ENCODE measurements at regions not wholly inside any gene's neighbourhood (a gene's known extent, or its start where the extent isn't known, plus 50 kb on each side); places are given as distances from the start of the nearest gene placed in this dataset.
"Not testable (repeated sequence)": the region's sequence is repeated elsewhere in the genome, so short reads cannot be mapped to it uniquely, and the experiment has no call there.

DNA sequence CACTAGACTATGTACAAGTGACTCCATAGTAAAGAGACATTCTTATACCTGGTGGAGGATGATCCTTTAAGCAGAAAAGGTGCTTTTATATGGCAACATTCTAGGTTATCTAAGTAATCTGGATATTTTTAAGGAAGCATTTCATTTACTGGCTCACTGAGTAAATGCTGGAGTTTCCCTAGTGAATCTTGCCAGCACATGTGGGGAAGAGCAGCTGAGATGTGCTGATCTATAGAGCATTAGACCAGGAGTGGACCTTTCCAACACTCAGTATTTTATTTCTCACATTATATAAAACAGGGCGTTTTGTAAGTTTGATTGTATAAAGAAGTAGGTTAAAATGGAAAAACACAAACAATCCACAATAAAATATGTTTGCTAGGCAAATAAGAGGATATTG is 478.5 kb downstream of the ATP23 start:
- Histone ChIP-seq H3K27me3 (ENCODE audit: control insufficient read depth in 2 of 2, insufficient read depth in 1 of 2, low read length in 1 of 2) (no peaks in the 10 kb centered on the region), H3K4me3 (ENCODE audit: low read length in 2 of 2) (no peak overlapping the region), H3K36me3 (ENCODE audit: control insufficient read depth in 2 of 2, insufficient read depth in 2 of 2, low read length in 1 of 2) (no peaks in the 10 kb centered on the region), H3K4me1 (ENCODE audit: control insufficient read depth in 2 of 2, insufficient read depth in 2 of 2, low read length in 2 of 2) (peaks cover 0 to 3% of the 10 kb centered on the region in 2 donors), H3K27ac (ENCODE audit: low read depth in 1 of 2, low read length in 1 of 2) (peak overlapping the region in 1 of 2 donors; percentile 70), H3K9me3 (ENCODE audit: control insufficient read depth in 2 of 2, insufficient read depth in 1 of 2, low read length in 1 of 2) (no peaks in the 10 kb centered on the region)
- peak in 1 of 9 donors; percentile 12 for DNase-seq (ENCODE audit: low read depth in 6 of 9, low spot score in 9 of 9)
- WGBS, result 86% methylated on average over 1 of the region's 1 CpG

DNA sequence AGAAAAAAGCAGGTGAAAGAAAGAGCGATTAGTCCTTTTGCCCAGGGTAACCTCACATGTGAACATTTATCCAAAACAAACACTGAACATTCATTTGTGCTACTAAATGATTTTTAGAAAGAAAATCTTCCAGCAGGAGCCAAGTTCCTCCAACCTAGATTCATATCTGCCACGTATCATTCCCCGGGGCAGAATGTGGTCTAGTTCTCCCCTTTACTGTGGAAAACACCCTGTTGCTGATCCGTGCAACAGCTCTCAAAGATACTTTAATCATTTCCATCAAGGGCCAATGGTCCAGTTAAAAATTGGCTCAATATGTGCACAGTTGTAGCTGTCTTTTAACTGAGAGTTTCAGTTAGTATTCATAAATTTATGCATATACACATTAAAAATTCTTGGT is 479.1 kb downstream of the ATP23 start:
- peak overlapping the region in 1 of 2 donors; percentile 70 for H3K27ac ChIP-seq (ENCODE audit: low read depth in 1 of 2, low read length in 1 of 2)
- WGBS, result 75% methylated on average over 4 of the region's 4 CpGs
- H3K4me3 ChIP-seq (ENCODE audit: low read length in 2 of 2), result no peak overlapping the region
- H3K36me3 ChIP-seq (ENCODE audit: control insufficient read depth in 2 of 2, insufficient read depth in 2 of 2, low read length in 1 of 2), result no peaks in the 10 kb centered on the region
- no peaks in the 10 kb centered on the region for H3K27me3 ChIP-seq (ENCODE audit: control insufficient read depth in 2 of 2, insufficient read depth in 1 of 2, low read length in 1 of 2)
- peak in 1 of 9 donors; percentile 5 for DNase-seq (ENCODE audit: low read depth in 6 of 9, low spot score in 9 of 9)
- H3K9me3 ChIP-seq (ENCODE audit: control insufficient read depth in 2 of 2, insufficient read depth in 1 of 2, low read length in 1 of 2), result no peaks in the 10 kb centered on the region
- H3K4me1 ChIP-seq (ENCODE audit: control insufficient read depth in 2 of 2, insufficient read depth in 2 of 2, low read length in 2 of 2), result peaks cover 0 to 3% of the 10 kb centered on the region in 2 donors

DNA sequence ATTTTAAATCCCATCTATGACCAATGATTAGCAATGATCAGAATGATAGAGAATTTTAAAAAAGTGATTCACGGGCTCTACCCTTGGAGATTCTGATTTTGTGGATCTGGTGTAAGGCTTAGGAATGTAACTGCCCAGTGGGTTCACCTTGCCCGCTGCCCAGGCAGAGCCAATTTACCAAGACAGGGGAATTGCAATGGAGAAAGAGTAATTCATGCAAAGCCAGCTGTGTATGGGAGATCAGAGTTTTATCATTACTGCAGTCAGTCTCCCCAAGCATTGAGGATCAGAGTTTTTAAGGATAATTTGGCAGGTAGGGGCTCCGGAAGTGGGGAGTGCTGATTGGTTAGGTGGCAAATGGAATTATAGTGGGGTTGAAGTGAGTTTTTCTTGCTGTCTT is 480.6 kb downstream of the ATP23 start:
- Histone ChIP-seq H3K4me3 (ENCODE audit: low read length in 2 of 2) (no peak overlapping the region), H3K9me3 (ENCODE audit: control insufficient read depth in 2 of 2, insufficient read depth in 1 of 2, low read length in 1 of 2) (no peaks in the 10 kb centered on the region), H3K36me3 (ENCODE audit: control insufficient read depth in 2 of 2, insufficient read depth in 2 of 2, low read length in 1 of 2) (no peaks in the 10 kb centered on the region), H3K4me1 (ENCODE audit: control insufficient read depth in 2 of 2, insufficient read depth in 2 of 2, low read length in 2 of 2) (peaks cover 0 to 5% of the 10 kb centered on the region in 2 donors), H3K27me3 (ENCODE audit: control insufficient read depth in 2 of 2, insufficient read depth in 1 of 2, low read length in 1 of 2) (no peaks in the 10 kb centered on the region), H3K27ac (ENCODE audit: low read depth in 1 of 2, low read length in 1 of 2) (no peak overlapping the region)
- WGBS, result 82% methylated on average over 3 of the region's 3 CpGs
- DNase-seq (ENCODE audit: low read depth in 6 of 9, low spot score in 9 of 9), result no peak

DNA sequence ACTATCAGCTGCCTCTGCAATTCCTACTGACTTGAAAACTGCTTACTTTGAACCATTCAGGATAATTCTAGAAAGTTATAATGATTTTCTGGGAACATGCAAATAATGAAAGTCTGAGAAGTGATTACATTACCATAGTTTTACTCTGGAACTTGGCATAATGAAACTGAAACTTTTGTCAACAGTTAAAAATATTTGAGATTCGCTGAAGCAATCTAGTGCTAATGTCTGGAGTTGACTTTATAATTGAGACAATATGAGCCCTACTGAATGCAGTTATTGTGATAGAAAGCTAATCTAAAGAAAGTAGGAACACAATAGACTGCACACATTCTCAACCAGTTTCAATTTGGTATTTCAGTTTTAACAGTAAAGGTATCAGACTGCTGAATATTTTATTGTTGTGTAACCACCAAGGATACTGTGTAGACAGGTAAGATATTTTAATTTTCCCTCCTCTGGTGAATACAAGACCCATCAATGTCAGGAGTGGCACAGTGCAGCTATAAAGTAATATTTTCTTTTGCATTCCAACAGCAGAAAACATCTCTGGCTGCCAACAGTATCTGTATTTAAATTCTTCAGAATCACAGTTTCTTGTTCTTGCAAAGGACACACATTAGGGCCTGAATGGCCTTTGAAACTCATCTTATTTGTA is 483.5 kb downstream of the ATP23 start:
- H3K36me3 ChIP-seq (ENCODE audit: control insufficient read depth in 2 of 2, insufficient read depth in 2 of 2, low read length in 1 of 2), result no peaks in the 10 kb centered on the region
- no peaks in the 10 kb centered on the region for H3K27me3 ChIP-seq (ENCODE audit: control insufficient read depth in 2 of 2, insufficient read depth in 1 of 2, low read length in 1 of 2)
- no peak for DNase-seq (ENCODE audit: low read depth in 6 of 9, low spot score in 9 of 9)
- peaks cover 0 to 2% of the 10 kb centered on the region in 2 donors for H3K4me1 ChIP-seq (ENCODE audit: control insufficient read depth in 2 of 2, insufficient read depth in 2 of 2, low read length in 2 of 2)
- H3K27ac ChIP-seq (ENCODE audit: low read depth in 1 of 2, low read length in 1 of 2), result peak overlapping the region in 1 of 2 donors; percentile 3
- no peaks in the 10 kb centered on the region for H3K9me3 ChIP-seq (ENCODE audit: control insufficient read depth in 2 of 2, insufficient read depth in 1 of 2, low read length in 1 of 2)
- H3K4me3 ChIP-seq (ENCODE audit: low read length in 2 of 2), result no peak overlapping the region
- 82% methylated on average over 1 of the region's 1 CpG for WGBS

DNA sequence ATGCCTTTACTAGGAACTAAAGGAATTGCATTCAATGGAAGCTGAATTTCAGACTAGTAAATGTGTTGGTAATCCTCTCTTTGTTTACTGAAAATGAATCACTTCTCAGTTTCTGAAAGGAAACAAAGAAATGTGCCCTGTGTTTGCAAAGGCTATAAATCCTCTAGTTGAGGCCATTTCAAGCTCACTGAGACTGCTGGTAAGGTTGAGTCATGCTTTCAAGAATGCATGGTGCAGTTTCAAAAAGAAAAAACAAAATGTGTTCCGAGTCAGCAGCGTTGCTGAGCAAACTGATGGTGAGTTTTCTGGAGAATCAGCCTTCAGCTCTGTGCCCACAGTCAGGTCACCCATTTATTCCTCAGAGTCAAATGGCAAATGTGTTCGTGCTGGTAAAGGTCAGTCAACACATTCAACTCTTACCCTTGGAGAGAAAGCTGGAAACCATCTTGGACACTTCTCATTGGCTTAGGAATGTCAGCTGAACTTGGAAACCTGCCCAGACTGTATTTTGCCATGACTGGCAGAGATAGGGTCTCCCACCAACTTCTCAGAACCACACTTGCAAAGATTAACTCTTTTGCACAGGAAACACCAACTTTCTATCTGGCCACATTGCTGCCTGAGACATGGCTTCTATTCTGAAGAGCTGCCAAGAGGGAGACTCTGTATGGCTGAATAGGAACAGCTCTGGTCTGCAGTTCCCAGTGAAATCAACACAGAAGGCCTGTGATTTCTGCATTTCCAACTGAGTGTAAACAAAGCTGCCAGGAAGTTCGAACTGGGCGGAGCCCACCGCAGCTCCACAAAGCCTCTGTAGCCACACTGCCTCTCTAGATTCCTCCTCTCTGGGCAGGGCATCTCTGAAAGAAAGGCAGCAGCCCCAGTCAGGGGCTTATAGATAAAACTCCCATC is 484.4 kb downstream of the ATP23 start:
- Histone ChIP-seq H3K4me3 (ENCODE audit: low read length in 2 of 2) (no peak overlapping the region), H3K27ac (ENCODE audit: low read depth in 1 of 2, low read length in 1 of 2) (peak overlapping the region; percentile 11 to 47), H3K27me3 (ENCODE audit: control insufficient read depth in 2 of 2, insufficient read depth in 1 of 2, low read length in 1 of 2) (no peaks in the 10 kb centered on the region), H3K9me3 (ENCODE audit: control insufficient read depth in 2 of 2, insufficient read depth in 1 of 2, low read length in 1 of 2) (no peaks in the 10 kb centered on the region), H3K36me3 (ENCODE audit: control insufficient read depth in 2 of 2, insufficient read depth in 2 of 2, low read length in 1 of 2) (no peaks in the 10 kb centered on the region), H3K4me1 (ENCODE audit: control insufficient read depth in 2 of 2, insufficient read depth in 2 of 2, low read length in 2 of 2) (peaks cover 0 to 2% of the 10 kb centered on the region in 2 donors)
- DNase-seq (ENCODE audit: low read depth in 6 of 9, low spot score in 9 of 9), result no peak
- WGBS, result 53% methylated on average over 6 of the region's 6 CpGs

DNA sequence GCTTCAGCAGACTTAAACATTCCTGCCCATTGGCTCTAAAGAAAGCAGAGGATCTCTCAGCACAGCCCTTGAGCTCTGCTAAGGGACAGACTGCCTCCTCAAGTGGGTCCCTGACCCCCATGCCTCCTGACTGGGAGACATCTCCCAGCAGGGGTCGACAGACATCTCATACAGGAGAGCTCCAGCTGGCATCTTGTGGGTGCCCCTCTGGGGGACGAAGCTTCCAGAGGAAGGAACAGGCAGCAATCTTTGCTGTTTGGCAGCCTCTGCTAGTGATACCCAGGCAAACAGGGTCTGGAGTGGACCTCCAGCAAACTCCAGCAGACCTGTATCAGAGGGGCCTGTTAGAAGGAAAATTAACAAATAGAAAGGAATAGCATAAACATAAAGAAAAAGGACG is 485.1 kb downstream of the ATP23 start:
- not testable (repeated sequence) for H3K4me3 ChIP-seq (ENCODE audit: low read length in 2 of 2); H3K4me1 ChIP-seq (ENCODE audit: control insufficient read depth in 2 of 2, insufficient read depth in 2 of 2, low read length in 2 of 2); DNase-seq (ENCODE audit: low read depth in 6 of 9, low spot score in 9 of 9); H3K36me3 ChIP-seq (ENCODE audit: control insufficient read depth in 2 of 2, insufficient read depth in 2 of 2, low read length in 1 of 2); H3K27ac ChIP-seq (ENCODE audit: low read depth in 1 of 2, low read length in 1 of 2); H3K9me3 ChIP-seq (ENCODE audit: control insufficient read depth in 2 of 2, insufficient read depth in 1 of 2, low read length in 1 of 2); H3K27me3 ChIP-seq (ENCODE audit: control insufficient read depth in 2 of 2, insufficient read depth in 1 of 2, low read length in 1 of 2)
- 72% methylated on average over 3 of the region's 3 CpGs for WGBS

DNA sequence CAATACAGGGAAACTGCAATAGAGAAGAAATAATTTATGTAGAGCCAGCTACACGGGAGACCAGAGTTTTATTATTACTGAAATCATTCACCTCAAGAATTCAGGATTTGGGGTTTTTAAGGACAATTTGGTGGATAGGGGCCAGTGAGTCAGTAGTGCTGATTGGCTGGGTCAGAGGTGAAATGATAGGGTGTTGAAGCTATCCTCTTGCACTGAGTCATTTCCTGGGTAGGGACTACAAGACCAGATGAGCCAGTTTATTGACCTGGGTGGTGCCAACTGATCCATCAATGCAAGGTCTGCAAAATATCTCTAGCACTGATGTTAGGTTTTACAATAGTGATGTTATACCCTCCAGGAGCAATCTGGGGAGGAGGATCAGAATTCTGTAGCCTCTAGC is 486.3 kb downstream of the LRIG3 start:
- no peaks in the 10 kb centered on the region for H3K4me1 ChIP-seq (ENCODE audit: control insufficient read depth in 2 of 2, insufficient read depth in 2 of 2, low read length in 2 of 2)
- 92% methylated on average over 1 of the region's 1 CpG for WGBS
- no peaks in the 10 kb centered on the region for H3K36me3 ChIP-seq (ENCODE audit: control insufficient read depth in 2 of 2, insufficient read depth in 2 of 2, low read length in 1 of 2)
- H3K27ac ChIP-seq (ENCODE audit: low read depth in 1 of 2, low read length in 1 of 2), result no peak overlapping the region
- no peaks in the 10 kb centered on the region for H3K9me3 ChIP-seq (ENCODE audit: control insufficient read depth in 2 of 2, insufficient read depth in 1 of 2, low read length in 1 of 2)
- H3K27me3 ChIP-seq (ENCODE audit: control insufficient read depth in 2 of 2, insufficient read depth in 1 of 2, low read length in 1 of 2), result no peaks in the 10 kb centered on the region
- no peak for DNase-seq (ENCODE audit: low read depth in 6 of 9, low spot score in 9 of 9)
- H3K4me3 ChIP-seq (ENCODE audit: low read length in 2 of 2), result no peak overlapping the region

DNA sequence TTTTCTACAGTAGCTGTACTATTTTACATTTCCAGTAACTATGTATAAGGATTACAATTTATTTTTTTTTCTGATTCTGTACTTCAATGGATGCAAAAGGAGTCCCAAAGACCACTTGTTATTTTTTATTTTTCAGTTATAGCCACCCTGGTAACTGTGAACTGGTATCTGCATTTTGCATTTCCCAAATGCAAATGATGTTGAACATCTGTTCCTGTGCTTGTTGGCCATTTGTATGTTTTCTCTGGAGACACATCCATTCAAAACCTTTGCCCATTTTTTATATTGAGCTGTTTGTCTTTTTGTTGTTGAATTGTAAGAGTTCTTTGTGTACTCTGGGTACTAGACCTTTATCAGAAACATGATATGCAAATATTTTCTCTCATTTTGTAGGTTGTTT is 485.6 kb downstream of the LRIG3 start:
- Histone ChIP-seq H3K4me3 (ENCODE audit: low read length in 2 of 2) (no peak overlapping the region), H3K4me1 (ENCODE audit: control insufficient read depth in 2 of 2, insufficient read depth in 2 of 2, low read length in 2 of 2) (no peaks in the 10 kb centered on the region), H3K27ac (ENCODE audit: low read depth in 1 of 2, low read length in 1 of 2) (no peak overlapping the region), H3K36me3 (ENCODE audit: control insufficient read depth in 2 of 2, insufficient read depth in 2 of 2, low read length in 1 of 2) (no peaks in the 10 kb centered on the region), H3K27me3 (ENCODE audit: control insufficient read depth in 2 of 2, insufficient read depth in 1 of 2, low read length in 1 of 2) (no peaks in the 10 kb centered on the region), H3K9me3 (ENCODE audit: control insufficient read depth in 2 of 2, insufficient read depth in 1 of 2, low read length in 1 of 2) (no peaks in the 10 kb centered on the region)
- no peak for DNase-seq (ENCODE audit: low read depth in 6 of 9, low spot score in 9 of 9)

DNA sequence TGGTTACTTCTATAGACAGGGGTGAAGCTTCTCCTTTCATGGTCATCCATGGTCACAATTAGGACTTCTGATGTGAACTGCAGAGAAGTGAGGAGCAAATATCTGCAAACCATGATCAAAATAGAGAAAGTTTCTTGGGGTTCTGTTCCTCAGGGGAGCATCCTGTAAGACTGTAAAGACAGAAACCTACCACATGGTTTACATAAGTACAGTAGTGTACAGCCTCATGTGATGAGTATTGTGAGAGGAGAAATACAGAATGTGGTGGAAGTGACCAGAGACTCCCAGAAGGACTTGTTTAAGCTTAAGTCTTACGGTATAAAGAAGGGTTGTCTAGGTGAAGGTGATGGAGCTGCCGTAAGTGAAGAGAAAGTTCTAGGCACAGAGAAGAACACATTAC is 484.7 kb downstream of the LRIG3 start:
- Histone ChIP-seq H3K36me3 (ENCODE audit: control insufficient read depth in 2 of 2, insufficient read depth in 2 of 2, low read length in 1 of 2) (no peaks in the 10 kb centered on the region), H3K4me3 (ENCODE audit: low read length in 2 of 2) (no peak overlapping the region), H3K4me1 (ENCODE audit: control insufficient read depth in 2 of 2, insufficient read depth in 2 of 2, low read length in 2 of 2) (no peaks in the 10 kb centered on the region), H3K27ac (ENCODE audit: low read depth in 1 of 2, low read length in 1 of 2) (no peak overlapping the region), H3K9me3 (ENCODE audit: control insufficient read depth in 2 of 2, insufficient read depth in 1 of 2, low read length in 1 of 2) (no peaks in the 10 kb centered on the region), H3K27me3 (ENCODE audit: control insufficient read depth in 2 of 2, insufficient read depth in 1 of 2, low read length in 1 of 2) (no peaks in the 10 kb centered on the region)
- no peak for DNase-seq (ENCODE audit: low read depth in 6 of 9, low spot score in 9 of 9)
- 98% methylated on average over 2 of the region's 2 CpGs for WGBS

Data from thymus (tissue), 11 donors.